Liver (tissue), 7 donors: ENCODE measurements at regions not wholly inside any gene's neighbourhood (a gene's known extent, or its start where the extent isn't known, plus 50 kb on each side); places are given as distances from the start of the nearest gene placed in this dataset.

Source experiments
- DNase-seq: peaks from one replicate; pipeline ENCODE4 v3.0.0-alpha.2; 2017; ENCODE audit warnings: low spot score
- H3K27ac ChIP-seq, 2 donors: one replicate each; pipeline ENCODE4 v1.7.0; 2013; ENCODE audit warnings: inconsistent platforms in 2 of 2, low read length in 2 of 2, control low read depth in 1 of 2, low read depth in 1 of 2, mild to moderate bottlenecking in 1 of 2
- H3K27me3 ChIP-seq, 4 donors: one replicate each; pipeline versions ENCODE4 v1.6.1 to v1.7.0; 2013; ENCODE audit warnings: low read length in 3 of 4, inconsistent platforms in 1 of 4, mild to moderate bottlenecking in 1 of 4, moderate library complexity in 1 of 4; ENCODE audit not compliant: control insufficient read depth in 4 of 4, insufficient read depth in 4 of 4
- H3K36me3 ChIP-seq, 4 donors: one replicate each; pipeline versions ENCODE4 v1.6.1 to v1.7.0; 2013; ENCODE audit warnings: low read length in 3 of 4, mild to moderate bottlenecking in 3 of 4, low read depth in 1 of 4, moderate library complexity in 1 of 4; ENCODE audit not compliant: control insufficient read depth in 4 of 4, insufficient read depth in 3 of 4
- H3K4me1 ChIP-seq, 4 donors: one replicate each; pipeline versions ENCODE4 v1.6.1 to v1.7.0; 2013; ENCODE audit warnings: low read length in 3 of 4, mild to moderate bottlenecking in 3 of 4, moderate library complexity in 1 of 4; ENCODE audit not compliant: control insufficient read depth in 4 of 4, insufficient read depth in 4 of 4
- H3K4me3 ChIP-seq, 3 donors: one replicate each; pipeline versions ENCODE4 v1.6.1 to v1.7.0; 2013; ENCODE audit warnings: low read length in 3 of 3, control low read depth in 1 of 3, low read depth in 1 of 3, mild to moderate bottlenecking in 1 of 3
- H3K9ac ChIP-seq, 2 donors: one replicate each; pipeline ENCODE4 v1.7.0; 2013; ENCODE audit warnings: low read length in 2 of 2, mild to moderate bottlenecking in 2 of 2, moderate library complexity in 2 of 2, control low read depth in 1 of 2, low read depth in 1 of 2
- H3K9me3 ChIP-seq, 4 donors: one replicate each; pipeline versions ENCODE4 v1.6.1 to v1.7.0; 2013; ENCODE audit warnings: low read length in 3 of 4; ENCODE audit not compliant: control insufficient read depth in 4 of 4
- EGR1 ChIP-seq, 2 donors: IDR thresholded peaks; 2 replicates each; pipeline ENCODE4 v1.6.1; 2016 to 2018; ENCODE audit warnings: antibody characterized with exemption in 2 of 2, low read depth in 2 of 2
- FOXA1 ChIP-seq: IDR thresholded peaks from 2 replicates; pipeline ENCODE4 v1.6.1; 2016; ENCODE audit warnings: antibody characterized with exemption
- FOXA2 ChIP-seq: IDR thresholded peaks from 2 replicates; pipeline ENCODE4 v1.6.1; 2016; ENCODE audit warnings: antibody characterized with exemption
- GABPA ChIP-seq, 2 donors: IDR thresholded peaks in 1 of 2; conservative IDR thresholded peaks in 1 of 2; 2 replicates each; pipeline ENCODE4 v1.6.1; 2016; ENCODE audit warnings: antibody characterized with exemption in 2 of 2, mild to moderate bottlenecking in 1 of 2, moderate library complexity in 1 of 2
- HNF4A ChIP-seq, 2 donors: conservative IDR thresholded peaks; 2 replicates each; pipeline ENCODE4 v1.6.1; 2016; ENCODE audit warnings: antibody characterized with exemption in 2 of 2, mild to moderate bottlenecking in 2 of 2
- HNF4G ChIP-seq: IDR thresholded peaks from 2 replicates; pipeline ENCODE4 v1.6.1; 2016; ENCODE audit warnings: antibody characterized with exemption
- JUND ChIP-seq, 2 donors: IDR thresholded peaks; 2 replicates each; pipeline ENCODE4 v1.6.1; 2016; ENCODE audit warnings: antibody characterized with exemption in 2 of 2
- NR2F2 ChIP-seq: IDR thresholded peaks from 2 replicates; pipeline ENCODE4 v1.6.1; 2016; ENCODE audit warnings: antibody characterized with exemption
- RAD21 ChIP-seq, 2 donors: IDR thresholded peaks; 2 replicates each; pipeline ENCODE4 v1.6.1; 2016; ENCODE audit warnings: antibody characterized with exemption in 2 of 2, mild to moderate bottlenecking in 2 of 2
- RXRA ChIP-seq, 2 donors: IDR thresholded peaks; 2 replicates each; pipeline ENCODE4 v1.6.1; 2017 to 2018; ENCODE audit warnings: antibody characterized with exemption in 2 of 2, mild to moderate bottlenecking in 1 of 2
- SP1 ChIP-seq: IDR thresholded peaks from 2 replicates; pipeline ENCODE4 v1.6.1; 2018; ENCODE audit warnings: antibody characterized with exemption, mild to moderate bottlenecking
- YY1 ChIP-seq: IDR thresholded peaks from 2 replicates; pipeline ENCODE4 v1.6.1; 2016; ENCODE audit warnings: antibody characterized with exemption, mild to moderate bottlenecking
- WGBS: extraction: QIAGEN DNeasy Blood & Tissue Kit; methylation state at CpG from one replicate; pipeline ENCODE4 v1.1.7; 2013; 5-methylcytosine and 5-hydroxymethylcytosine counted together
- TF ChIP-seq, protein P1 (sequence below): IDR thresholded peaks from 2 replicates; pipeline ENCODE4 v1.6.1; 2016; ENCODE audit warnings: antibody characterized with exemption
- TF ChIP-seq, protein P2 (sequence below): IDR thresholded peaks from 2 replicates; pipeline ENCODE4 v1.6.1; 2016; ENCODE audit warnings: antibody characterized with exemption, mild to moderate bottlenecking
- TF ChIP-seq, protein P3 (sequence below): IDR thresholded peaks from 2 replicates; pipeline ENCODE4 v1.6.1; 2016; ENCODE audit warnings: antibody characterized with exemption
- donor health status: healthy.
- donor health status: healthy.
- donor health status: healthy.
- donor health status: healthy.

GRCh38 chr7:124566583-124566982, 199.0 kb downstream of the GPR37 start:
- WGBS = 58% methylated on average over 5 of the region's 5 CpGs
- DNase-seq = no peak

GRCh38 chr7:124557587-124557986, 208.0 kb downstream of the GPR37 start:
- WGBS = 67% methylated on average over 1 of the region's 1 CpG
- Histone ChIP-seq H3K4me3 (no peak overlapping the region), H3K9ac (no peak overlapping the region), H3K36me3 (no peaks in the 10 kb centered on the region), H3K9me3 (no peaks in the 10 kb centered on the region), H3K27ac (no peak overlapping the region), H3K27me3 (no peaks in the 10 kb centered on the region), H3K4me1 (no peaks in the 10 kb centered on the region)
- no peak for DNase-seq
- TF ChIP-seq SP1 (no peak), FOXA2 (no peak), NR2F2 (no peak)
- TF ChIP-seq, protein P1, sequence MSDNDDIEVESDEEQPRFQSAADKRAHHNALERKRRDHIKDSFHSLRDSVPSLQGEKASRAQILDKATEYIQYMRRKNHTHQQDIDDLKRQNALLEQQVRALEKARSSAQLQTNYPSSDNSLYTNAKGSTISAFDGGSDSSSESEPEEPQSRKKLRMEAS = no peak

More at GRCh38 chr7:124566583-124566982, 199.0 kb downstream of the GPR37 start:
- Histone ChIP-seq H3K9ac (no peak overlapping the region), H3K27ac (no peak overlapping the region), H3K27me3 (no peaks in the 10 kb centered on the region), H3K4me1 (no peaks in the 10 kb centered on the region), H3K9me3 (no peaks in the 10 kb centered on the region), H3K4me3 (no peak overlapping the region), H3K36me3 (no peaks in the 10 kb centered on the region)
- TF ChIP-seq FOXA2 (no peak), NR2F2 (no peak), EGR1 (IDR thresholded peaks at IDR 0.05; ENCODE audit: low read depth in 2 of 2) (no peak), YY1 (no peak), RXRA (IDR thresholded peaks at IDR 0.05) (no peak), RAD21 (IDR thresholded peaks at IDR 0.05) (no peak), GABPA (IDR thresholded peaks at IDR 0.05 in 1 of 2, conservative IDR thresholded peaks at IDR 0.05 in 1 of 2) (no peak)
- TF ChIP-seq, protein P1 = no peak

GRCh38 chr7:124557101-124557500, 208.5 kb downstream of the GPR37 start:
- H3K9me3 ChIP-seq = no peaks in the 10 kb centered on the region
- no peak for TF ChIP-seq YY1
- TF ChIP-seq GABPA (IDR thresholded peaks at IDR 0.05 in 1 of 2, conservative IDR thresholded peaks at IDR 0.05 in 1 of 2) = no peak
- TF ChIP-seq, protein P2, sequence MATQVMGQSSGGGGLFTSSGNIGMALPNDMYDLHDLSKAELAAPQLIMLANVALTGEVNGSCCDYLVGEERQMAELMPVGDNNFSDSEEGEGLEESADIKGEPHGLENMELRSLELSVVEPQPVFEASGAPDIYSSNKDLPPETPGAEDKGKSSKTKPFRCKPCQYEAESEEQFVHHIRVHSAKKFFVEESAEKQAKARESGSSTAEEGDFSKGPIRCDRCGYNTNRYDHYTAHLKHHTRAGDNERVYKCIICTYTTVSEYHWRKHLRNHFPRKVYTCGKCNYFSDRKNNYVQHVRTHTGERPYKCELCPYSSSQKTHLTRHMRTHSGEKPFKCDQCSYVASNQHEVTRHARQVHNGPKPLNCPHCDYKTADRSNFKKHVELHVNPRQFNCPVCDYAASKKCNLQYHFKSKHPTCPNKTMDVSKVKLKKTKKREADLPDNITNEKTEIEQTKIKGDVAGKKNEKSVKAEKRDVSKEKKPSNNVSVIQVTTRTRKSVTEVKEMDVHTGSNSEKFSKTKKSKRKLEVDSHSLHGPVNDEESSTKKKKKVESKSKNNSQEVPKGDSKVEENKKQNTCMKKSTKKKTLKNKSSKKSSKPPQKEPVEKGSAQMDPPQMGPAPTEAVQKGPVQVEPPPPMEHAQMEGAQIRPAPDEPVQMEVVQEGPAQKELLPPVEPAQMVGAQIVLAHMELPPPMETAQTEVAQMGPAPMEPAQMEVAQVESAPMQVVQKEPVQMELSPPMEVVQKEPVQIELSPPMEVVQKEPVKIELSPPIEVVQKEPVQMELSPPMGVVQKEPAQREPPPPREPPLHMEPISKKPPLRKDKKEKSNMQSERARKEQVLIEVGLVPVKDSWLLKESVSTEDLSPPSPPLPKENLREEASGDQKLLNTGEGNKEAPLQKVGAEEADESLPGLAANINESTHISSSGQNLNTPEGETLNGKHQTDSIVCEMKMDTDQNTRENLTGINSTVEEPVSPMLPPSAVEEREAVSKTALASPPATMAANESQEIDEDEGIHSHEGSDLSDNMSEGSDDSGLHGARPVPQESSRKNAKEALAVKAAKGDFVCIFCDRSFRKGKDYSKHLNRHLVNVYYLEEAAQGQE = no peak
- TF ChIP-seq, protein P3, sequence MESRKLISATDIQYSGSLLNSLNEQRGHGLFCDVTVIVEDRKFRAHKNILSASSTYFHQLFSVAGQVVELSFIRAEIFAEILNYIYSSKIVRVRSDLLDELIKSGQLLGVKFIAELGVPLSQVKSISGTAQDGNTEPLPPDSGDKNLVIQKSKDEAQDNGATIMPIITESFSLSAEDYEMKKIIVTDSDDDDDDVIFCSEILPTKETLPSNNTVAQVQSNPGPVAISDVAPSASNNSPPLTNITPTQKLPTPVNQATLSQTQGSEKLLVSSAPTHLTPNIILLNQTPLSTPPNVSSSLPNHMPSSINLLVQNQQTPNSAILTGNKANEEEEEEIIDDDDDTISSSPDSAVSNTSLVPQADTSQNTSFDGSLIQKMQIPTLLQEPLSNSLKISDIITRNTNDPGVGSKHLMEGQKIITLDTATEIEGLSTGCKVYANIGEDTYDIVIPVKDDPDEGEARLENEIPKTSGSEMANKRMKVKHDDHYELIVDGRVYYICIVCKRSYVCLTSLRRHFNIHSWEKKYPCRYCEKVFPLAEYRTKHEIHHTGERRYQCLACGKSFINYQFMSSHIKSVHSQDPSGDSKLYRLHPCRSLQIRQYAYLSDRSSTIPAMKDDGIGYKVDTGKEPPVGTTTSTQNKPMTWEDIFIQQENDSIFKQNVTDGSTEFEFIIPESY = no peak
- TF ChIP-seq JUND (IDR thresholded peaks at IDR 0.05) = no peak
- no peak for TF ChIP-seq HNF4A (conservative IDR thresholded peaks at IDR 0.05)
- no peak for TF ChIP-seq HNF4G
- TF ChIP-seq FOXA2 = no peak
- no peak for TF ChIP-seq FOXA1
- no peak for DNase-seq
- H3K27ac ChIP-seq = no peak overlapping the region
- H3K36me3 ChIP-seq = no peaks in the 10 kb centered on the region
- no peak overlapping the region for H3K9ac ChIP-seq
- 66% methylated on average over 5 of the region's 5 CpGs for WGBS
- H3K27me3 ChIP-seq = no peaks in the 10 kb centered on the region
- no peaks in the 10 kb centered on the region for H3K4me1 ChIP-seq
- no peak overlapping the region for H3K4me3 ChIP-seq
